ENCODE measurements at regions not wholly inside any gene's neighbourhood (a gene's known extent, or its start where the extent isn't known, plus 50 kb on each side); places are given as distances from the start of the nearest gene placed in this dataset.
A peak's percentile ranks its signal among the peaks of the same experiment; 100 is the strongest.
"Not testable (repeated sequence)": the region's sequence is repeated elsewhere in the genome, so short reads cannot be mapped to it uniquely, and the experiment has no call there.

- H3K4me1 ChIP-seq (ENCODE audit: control insufficient read depth in 3 of 3, insufficient read depth in 2 of 3, low read depth in 1 of 3, low read length in 2 of 3) = no peaks in the 10 kb centered on the region
- no peak for DNase-seq
- no peak for FAIRE-seq
- peaks cover 0 to 8% (median 0%) of the 10 kb centered on the region in 3 donors for H3K27me3 ChIP-seq (ENCODE audit: control insufficient read depth in 3 of 3, insufficient read depth in 3 of 3, low read length in 3 of 3)
- no peaks in the 10 kb centered on the region for H3K9me3 ChIP-seq (ENCODE audit: control insufficient read depth in 2 of 2, insufficient read depth in 1 of 2, low read depth in 1 of 2, low read length in 1 of 2)
- 70 to 76% (median 71%) methylated on average over 26 of the region's 26 CpGs for WGBS, 3 donors
- H3K36me3 ChIP-seq (ENCODE audit: control insufficient read depth in 3 of 3, insufficient read depth in 2 of 3, low read depth in 1 of 3, low read length in 3 of 3) = no peaks in the 10 kb centered on the region
- H3K4me3 ChIP-seq (ENCODE audit: low read depth in 1 of 3, low read length in 3 of 3) = no peak overlapping the region
- H3K27ac ChIP-seq (ENCODE audit: low read depth in 1 of 3, low read length in 2 of 3) = no peak overlapping the region
Measured at GRCh38 chr12:131385313-131386166, 325.4 kb upstream of the SFSWAP start.

GRCh38 chr12:131386167-131386521 lies 324.7 kb upstream of the SFSWAP start:
- Histone ChIP-seq H3K9me3 (ENCODE audit: control insufficient read depth in 2 of 2, insufficient read depth in 1 of 2, low read depth in 1 of 2, low read length in 1 of 2) (no peaks in the 10 kb centered on the region), H3K27ac (ENCODE audit: low read depth in 1 of 3, low read length in 2 of 3) (no peak overlapping the region), H3K4me3 (ENCODE audit: low read depth in 1 of 3, low read length in 3 of 3) (no peak overlapping the region), H3K27me3 (ENCODE audit: control insufficient read depth in 3 of 3, insufficient read depth in 3 of 3, low read length in 3 of 3) (peaks cover 0 to 4% (median 0%) of the 10 kb centered on the region in 3 donors), H3K36me3 (ENCODE audit: control insufficient read depth in 3 of 3, insufficient read depth in 2 of 3, low read depth in 1 of 3, low read length in 3 of 3) (no peaks in the 10 kb centered on the region), H3K4me1 (ENCODE audit: control insufficient read depth in 3 of 3, insufficient read depth in 2 of 3, low read depth in 1 of 3, low read length in 2 of 3) (no peaks in the 10 kb centered on the region)
- WGBS, 3 donors = 44 to 60% (median 45%) methylated on average over 9 of the region's 9 CpGs
- DNase-seq (no peak), FAIRE-seq (no peak)

- no peaks in the 10 kb centered on the region for H3K4me1 ChIP-seq (ENCODE audit: control insufficient read depth in 3 of 3, insufficient read depth in 2 of 3, low read depth in 1 of 3, low read length in 2 of 3)
- DNase-seq (no peak), FAIRE-seq (no peak)
- H3K9me3 ChIP-seq (ENCODE audit: control insufficient read depth in 2 of 2, insufficient read depth in 1 of 2, low read depth in 1 of 2, low read length in 1 of 2) = no peaks in the 10 kb centered on the region
- no peaks in the 10 kb centered on the region for H3K36me3 ChIP-seq (ENCODE audit: control insufficient read depth in 3 of 3, insufficient read depth in 2 of 3, low read depth in 1 of 3, low read length in 3 of 3)
- H3K27ac ChIP-seq (ENCODE audit: low read depth in 1 of 3, low read length in 2 of 3) = no peak overlapping the region
- H3K27me3 ChIP-seq (ENCODE audit: control insufficient read depth in 3 of 3, insufficient read depth in 3 of 3, low read length in 3 of 3) = peaks cover 0 to 4% (median 0%) of the 10 kb centered on the region in 3 donors
- 68 to 74% (median 71%) methylated on average over 11 of the region's 11 CpGs for WGBS, 3 donors
- no peak overlapping the region for H3K4me3 ChIP-seq (ENCODE audit: low read depth in 1 of 3, low read length in 3 of 3)
Measured at GRCh38 chr12:131386781-131387180, 324.1 kb upstream of the SFSWAP start.

DNA sequence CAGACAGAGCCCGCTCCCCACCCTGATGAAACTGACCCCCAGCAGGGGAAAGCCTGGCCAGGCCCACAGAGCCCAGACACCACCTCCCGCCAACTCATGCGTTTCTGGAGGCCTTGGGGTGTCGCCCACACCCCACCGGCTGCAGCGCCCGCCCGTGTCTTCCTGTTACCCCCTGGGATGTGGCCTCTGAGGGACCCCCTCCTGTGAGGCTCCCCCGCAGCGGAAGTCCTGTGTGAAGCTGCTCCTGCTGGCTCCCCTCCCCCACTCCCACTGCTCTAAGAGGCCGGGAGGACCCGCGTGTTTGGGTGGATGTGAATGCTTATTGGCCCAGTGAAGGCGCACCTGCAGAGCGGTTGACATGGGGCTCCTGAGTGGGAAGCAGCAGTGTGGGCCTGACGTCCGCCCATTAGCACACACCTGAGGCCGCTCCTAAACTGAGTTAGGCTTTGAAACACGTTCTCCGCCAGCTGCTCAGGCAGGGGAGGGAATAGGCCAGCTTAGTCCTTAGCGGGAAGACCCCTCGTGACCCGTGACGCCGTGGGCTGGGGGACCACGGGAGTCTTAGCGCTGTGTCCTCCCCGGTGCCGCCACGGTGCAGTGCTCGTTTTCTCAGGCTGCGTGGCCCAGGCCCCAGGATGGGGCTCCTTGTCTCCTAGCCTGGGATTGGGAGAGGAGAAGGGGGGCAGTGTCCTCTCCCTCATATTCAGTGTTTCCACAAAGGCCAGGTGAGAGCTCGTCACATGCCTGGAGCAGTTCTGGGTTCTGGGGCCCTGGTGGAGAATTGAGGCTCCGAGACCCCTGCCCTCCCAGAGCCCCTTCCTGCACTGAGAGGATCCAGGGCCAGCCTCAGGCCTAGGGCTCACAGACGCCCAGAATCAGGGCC lies 323.4 kb upstream of the SFSWAP start:
- no peak for FAIRE-seq
- H3K9me3 ChIP-seq (ENCODE audit: control insufficient read depth in 2 of 2, insufficient read depth in 1 of 2, low read depth in 1 of 2, low read length in 1 of 2) = no peaks in the 10 kb centered on the region
- WGBS, 3 donors = 66 to 73% (median 69%) methylated on average over 34 to 35 of the region's 35 CpGs
- no peak for DNase-seq
- H3K4me1 ChIP-seq (ENCODE audit: control insufficient read depth in 3 of 3, insufficient read depth in 2 of 3, low read depth in 1 of 3, low read length in 2 of 3) = no peaks in the 10 kb centered on the region
- H3K27ac ChIP-seq (ENCODE audit: low read depth in 1 of 3, low read length in 2 of 3) = no peak overlapping the region
- no peaks in the 10 kb centered on the region for H3K36me3 ChIP-seq (ENCODE audit: control insufficient read depth in 3 of 3, insufficient read depth in 2 of 3, low read depth in 1 of 3, low read length in 3 of 3)
- H3K4me3 ChIP-seq (ENCODE audit: low read depth in 1 of 3, low read length in 3 of 3) = no peak overlapping the region
- peaks cover 0 to 4% (median 0%) of the 10 kb centered on the region in 3 donors for H3K27me3 ChIP-seq (ENCODE audit: control insufficient read depth in 3 of 3, insufficient read depth in 3 of 3, low read length in 3 of 3)

DNA sequence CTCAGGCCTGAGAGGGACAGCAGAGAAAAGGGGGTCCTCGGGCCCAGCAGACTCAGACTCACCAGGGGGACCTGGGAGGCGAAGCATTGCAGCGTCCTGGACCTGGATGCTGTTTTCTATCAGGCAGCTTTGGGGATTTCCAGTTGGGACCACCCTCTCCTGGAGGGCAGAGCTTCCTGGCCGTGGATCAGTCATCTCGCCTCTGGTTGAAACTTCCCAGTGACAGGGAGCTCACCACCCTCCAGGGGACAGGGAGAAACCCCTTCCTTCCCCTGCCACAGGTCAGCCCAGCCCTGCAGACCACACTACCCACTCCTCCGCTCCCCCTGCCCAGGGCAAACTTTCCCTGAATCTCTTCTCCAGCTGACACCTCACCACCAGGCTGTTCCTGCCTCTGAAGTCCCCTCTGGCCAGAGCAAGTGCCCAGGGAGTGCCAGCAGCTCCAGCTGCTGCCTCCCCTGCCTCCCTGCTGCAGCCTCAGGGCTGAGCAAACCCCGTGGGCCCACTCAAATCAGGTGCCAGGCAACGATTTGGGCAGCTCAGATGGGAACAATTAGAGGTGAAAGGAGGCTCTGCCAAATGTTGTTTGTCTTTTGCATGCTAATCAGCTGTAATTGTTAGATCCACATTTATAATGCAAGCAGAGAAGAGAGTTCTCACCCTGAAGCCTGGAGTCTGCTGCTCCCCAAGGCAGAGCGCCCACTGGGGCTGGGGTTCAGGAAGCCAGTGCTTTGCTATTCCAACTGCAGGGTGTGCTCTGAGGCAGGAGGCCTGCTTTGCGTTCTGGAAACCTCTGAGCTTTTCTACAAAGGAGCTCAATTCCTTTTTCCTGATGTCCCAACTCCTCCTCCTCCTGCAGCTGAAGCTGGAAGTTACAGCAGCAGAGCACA lies 322.5 kb upstream of the SFSWAP start:
- not testable (repeated sequence) for H3K36me3 ChIP-seq (ENCODE audit: control insufficient read depth in 3 of 3, insufficient read depth in 2 of 3, low read depth in 1 of 3, low read length in 3 of 3); DNase-seq; H3K27me3 ChIP-seq (ENCODE audit: control insufficient read depth in 3 of 3, insufficient read depth in 3 of 3, low read length in 3 of 3); H3K9me3 ChIP-seq (ENCODE audit: control insufficient read depth in 2 of 2, insufficient read depth in 1 of 2, low read depth in 1 of 2, low read length in 1 of 2); H3K27ac ChIP-seq (ENCODE audit: low read depth in 1 of 3, low read length in 2 of 3); H3K4me3 ChIP-seq (ENCODE audit: low read depth in 1 of 3, low read length in 3 of 3); FAIRE-seq; H3K4me1 ChIP-seq (ENCODE audit: control insufficient read depth in 3 of 3, insufficient read depth in 2 of 3, low read depth in 1 of 3, low read length in 2 of 3)
- 42 to 59% (median 43%) methylated on average over 8 of the region's 10 CpGs for WGBS, 3 donors

DNA sequence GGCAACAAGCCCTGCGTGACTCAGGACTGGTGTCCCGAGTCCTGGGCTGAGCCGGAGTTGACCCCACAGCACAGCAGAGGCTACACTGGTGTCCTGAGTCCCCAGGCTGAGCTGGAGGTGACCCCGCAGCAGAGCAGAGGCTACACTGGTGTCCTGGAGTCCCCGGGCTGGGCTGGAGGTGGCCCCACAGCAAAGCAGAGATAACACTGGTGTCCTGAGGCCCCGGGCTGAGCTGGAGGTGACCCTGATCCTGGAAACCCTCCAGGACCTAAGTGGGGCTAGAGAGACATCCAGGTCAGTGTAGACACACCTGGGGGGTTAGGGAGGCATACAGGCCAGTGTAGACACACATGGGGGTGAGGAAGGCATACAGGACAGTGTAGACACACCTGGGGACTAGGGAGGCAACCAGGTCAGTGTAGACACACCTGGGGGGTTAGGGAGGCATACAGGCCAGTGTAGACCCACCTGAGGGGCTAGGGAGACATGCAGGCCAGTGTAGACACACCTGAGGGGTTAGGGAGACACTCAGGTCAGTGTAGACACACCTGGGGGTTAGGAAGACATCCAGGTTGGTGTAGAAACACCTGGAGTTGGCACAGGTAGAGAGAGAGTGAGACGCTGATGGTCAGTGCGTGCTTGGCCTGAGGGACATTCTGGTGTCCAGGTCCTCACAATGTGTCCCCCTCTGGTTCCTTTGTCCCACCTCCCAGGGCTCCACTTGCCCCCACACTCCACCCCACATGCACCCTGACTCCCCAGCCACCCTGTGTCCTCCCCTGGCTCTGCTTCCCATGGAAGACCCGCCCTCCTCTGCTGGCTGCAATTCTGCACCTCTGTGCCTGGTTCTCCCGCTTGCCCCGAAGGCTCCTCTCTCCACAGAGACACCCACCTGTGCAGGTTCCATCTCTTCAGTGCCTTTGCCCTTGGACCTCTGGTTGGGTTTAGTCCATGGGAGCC lies 321.6 kb upstream of the SFSWAP start:
- Histone ChIP-seq H3K4me3 (ENCODE audit: low read depth in 1 of 3, low read length in 3 of 3) (no peak overlapping the region), H3K4me1 (ENCODE audit: control insufficient read depth in 3 of 3, insufficient read depth in 2 of 3, low read depth in 1 of 3, low read length in 2 of 3) (no peaks in the 10 kb centered on the region), H3K9me3 (ENCODE audit: control insufficient read depth in 2 of 2, insufficient read depth in 1 of 2, low read depth in 1 of 2, low read length in 1 of 2) (no peaks in the 10 kb centered on the region), H3K27me3 (ENCODE audit: control insufficient read depth in 3 of 3, insufficient read depth in 3 of 3, low read length in 3 of 3) (peaks cover 0 to 4% (median 0%) of the 10 kb centered on the region in 3 donors), H3K36me3 (ENCODE audit: control insufficient read depth in 3 of 3, insufficient read depth in 2 of 3, low read depth in 1 of 3, low read length in 3 of 3) (no peaks in the 10 kb centered on the region), H3K27ac (ENCODE audit: low read depth in 1 of 3, low read length in 2 of 3) (no peak overlapping the region)
- DNase-seq (no peak), FAIRE-seq (no peak)
- 80 to 86% (median 82%) methylated on average over 8 to 11 of the region's 11 CpGs for WGBS, 3 donors

DNA sequence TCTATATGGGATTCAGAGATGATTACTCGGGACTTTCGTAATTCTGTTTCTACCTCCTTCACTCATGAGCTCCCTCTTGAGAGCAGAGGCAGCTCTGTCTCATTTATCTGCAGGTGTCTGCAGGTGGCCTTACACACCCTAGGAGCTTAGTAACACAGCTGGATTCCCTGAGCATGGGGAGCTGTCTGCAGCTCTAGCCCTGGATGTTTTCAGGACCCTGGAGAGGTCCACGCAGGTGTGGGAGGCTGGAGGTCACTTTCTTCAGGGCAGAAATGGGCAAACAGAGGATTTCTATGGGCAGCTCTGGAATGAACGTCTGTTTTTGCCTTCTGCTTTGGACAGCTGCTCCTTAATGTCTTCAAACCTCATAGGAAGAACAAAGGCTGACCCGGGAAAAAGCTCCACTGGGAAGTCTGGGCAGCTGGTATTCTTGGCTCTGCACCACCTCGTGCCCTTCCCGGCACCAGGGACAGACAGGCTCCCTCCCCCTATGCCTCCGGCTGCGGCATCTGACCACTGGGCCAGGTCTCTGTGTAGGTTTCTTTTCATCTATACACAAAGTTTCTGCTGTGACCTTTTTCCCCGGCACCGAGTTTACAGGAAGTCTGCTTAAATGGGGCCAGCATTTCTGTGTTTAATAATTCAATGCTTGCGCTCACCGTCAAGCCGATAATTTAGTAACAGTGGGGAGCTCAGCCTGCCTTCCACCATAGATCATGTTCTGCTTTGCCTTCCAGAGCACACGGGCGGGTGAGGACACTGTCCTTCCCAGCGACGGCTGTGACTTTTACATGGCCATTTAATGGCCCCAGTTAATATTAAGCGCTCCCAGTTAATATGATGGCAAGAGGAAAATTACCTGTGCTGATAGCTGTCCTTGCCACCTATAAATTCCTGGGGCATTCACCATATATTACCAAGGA lies 320.2 kb upstream of the SFSWAP start:
- no peaks in the 10 kb centered on the region for H3K9me3 ChIP-seq (ENCODE audit: control insufficient read depth in 2 of 2, insufficient read depth in 1 of 2, low read depth in 1 of 2, low read length in 1 of 2)
- no peak overlapping the region for H3K4me3 ChIP-seq (ENCODE audit: low read depth in 1 of 3, low read length in 3 of 3)
- H3K27me3 ChIP-seq (ENCODE audit: control insufficient read depth in 3 of 3, insufficient read depth in 3 of 3, low read length in 3 of 3) = peaks cover 0 to 4% (median 0%) of the 10 kb centered on the region in 3 donors
- no peak overlapping the region for H3K27ac ChIP-seq (ENCODE audit: low read depth in 1 of 3, low read length in 2 of 3)
- no peak for FAIRE-seq
- peak; percentile 3 to 54 for DNase-seq
- H3K36me3 ChIP-seq (ENCODE audit: control insufficient read depth in 3 of 3, insufficient read depth in 2 of 3, low read depth in 1 of 3, low read length in 3 of 3) = no peaks in the 10 kb centered on the region
- no peaks in the 10 kb centered on the region for H3K4me1 ChIP-seq (ENCODE audit: control insufficient read depth in 3 of 3, insufficient read depth in 2 of 3, low read depth in 1 of 3, low read length in 2 of 3)
- 52 to 58% (median 57%) methylated on average over 19 of the region's 19 CpGs for WGBS, 3 donors
